HCT116 (cell line): ENCODE measurements at regions not wholly inside any gene's neighbourhood (a gene's known extent, or its start where the extent isn't known, plus 50 kb on each side); places are given as distances from the start of the nearest gene placed in this dataset.

Experiments
- ATF3 ChIP-seq: IDR thresholded peaks from 2 replicates; pipeline ENCODE4 v1.6.1; 2012
- EZH2 ChIP-seq: fragments of 200-600 bp; sonication (generic); IDR thresholded peaks from 2 replicates; pipeline ENCODE4 v1.6.1; 2017; ENCODE audit warnings: antibody characterized with exemption, mixed run types
- EZH2phosphoT487 ChIP-seq: fragments of 200-600 bp; IDR thresholded peaks from 2 replicates; pipeline ENCODE4 v1.6.1; 2018; ENCODE audit warnings: antibody characterized with exemption, borderline replicate concordance
- JUND ChIP-seq: IDR thresholded peaks from 2 replicates; pipeline ENCODE4 v1.6.1; 2012
- POLR2A ChIP-seq: IDR thresholded peaks from 2 replicates; pipeline ENCODE4 v1.7.0; 2011; ENCODE audit warnings: borderline replicate concordance; ENCODE audit not compliant: insufficient read depth, insufficient read length; ENCODE audit errors: extremely low read depth
- POLR2AphosphoS5 ChIP-seq: IDR thresholded peaks from 2 replicates; pipeline ENCODE4 v1.6.1; 2011; ENCODE audit warnings: mild to moderate bottlenecking, low read depth, low read length, moderate library complexity
- RAD21 ChIP-seq: IDR thresholded peaks from 2 replicates; pipeline ENCODE4 v1.6.1; 2012; ENCODE audit warnings: low read depth, mild to moderate bottlenecking
- SRF ChIP-seq: IDR thresholded peaks from 2 replicates; pipeline ENCODE4 v1.6.1; 2012; ENCODE audit warnings: low read depth
- ZBTB33 ChIP-seq: IDR thresholded peaks from 2 replicates; pipeline ENCODE4 v1.6.1; 2011; ENCODE audit warnings: mild to moderate bottlenecking, low read length, moderate library complexity; ENCODE audit not compliant: insufficient replicate concordance; ENCODE audit errors: extremely low read depth
- ZFX ChIP-seq: fragments of 450-650 bp; IDR thresholded peaks from 2 replicates; pipeline ENCODE4 v1.6.1; 2017
- ZNF274 ChIP-seq: fragments of 200-500 bp; sonication (Bioruptor generic); IDR thresholded peaks from 2 replicates; pipeline ENCODE4 v1.6.1; 2014; ENCODE audit warnings: mild to moderate bottlenecking, low read depth, low read length, inconsistent platforms
- TF ChIP-seq, protein P1 (sequence below), 3 experiments: fragments of 200-600 bp in 1 of 3; sonication (generic) in 1 of 3; IDR thresholded peaks in 2 of 3; conservative IDR thresholded peaks in 1 of 3; 2 replicates each; pipeline ENCODE4 v1.5.1; 2012 to 2017; ENCODE audit warnings: low read depth in 2 of 3, low read length in 2 of 3, antibody characterized with exemption in 1 of 3, borderline replicate concordance in 1 of 3, control low read depth in 1 of 3, mild to moderate bottlenecking in 1 of 3, mixed read lengths in 1 of 3, mixed run types in 1 of 3, moderate library complexity in 1 of 3; ENCODE audit not compliant: insufficient read depth in 1 of 3
- TF ChIP-seq, protein P2 (sequence below): IDR thresholded peaks from 2 replicates; pipeline ENCODE4 v1.6.1; 2012; ENCODE audit warnings: low read depth

DNA sequence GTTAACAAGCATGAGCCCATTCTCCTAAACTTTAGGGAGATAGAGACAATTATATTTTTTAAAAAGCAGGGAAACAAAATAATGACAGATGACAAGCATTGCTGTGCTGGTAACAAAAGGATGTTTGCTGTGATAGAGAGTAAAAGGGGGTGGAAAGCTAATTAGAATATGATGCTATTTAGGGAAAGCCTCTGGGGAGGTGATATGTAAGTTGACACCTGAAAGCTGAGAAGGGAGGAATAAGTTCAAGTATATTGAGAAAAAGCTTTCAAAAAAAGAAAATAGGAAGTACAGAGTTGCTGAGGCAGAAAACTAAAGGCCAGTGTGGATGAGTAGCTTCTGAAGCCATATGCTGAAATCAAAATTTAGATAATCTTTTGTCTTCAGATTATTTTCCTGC, 565.2 kb upstream of the NRXN1 start:
- TF ChIP-seq EZH2phosphoT487, result no peak
- TF ChIP-seq EZH2, result no peak
- TF ChIP-seq JUND, result no peak
- TF ChIP-seq, protein P1, sequence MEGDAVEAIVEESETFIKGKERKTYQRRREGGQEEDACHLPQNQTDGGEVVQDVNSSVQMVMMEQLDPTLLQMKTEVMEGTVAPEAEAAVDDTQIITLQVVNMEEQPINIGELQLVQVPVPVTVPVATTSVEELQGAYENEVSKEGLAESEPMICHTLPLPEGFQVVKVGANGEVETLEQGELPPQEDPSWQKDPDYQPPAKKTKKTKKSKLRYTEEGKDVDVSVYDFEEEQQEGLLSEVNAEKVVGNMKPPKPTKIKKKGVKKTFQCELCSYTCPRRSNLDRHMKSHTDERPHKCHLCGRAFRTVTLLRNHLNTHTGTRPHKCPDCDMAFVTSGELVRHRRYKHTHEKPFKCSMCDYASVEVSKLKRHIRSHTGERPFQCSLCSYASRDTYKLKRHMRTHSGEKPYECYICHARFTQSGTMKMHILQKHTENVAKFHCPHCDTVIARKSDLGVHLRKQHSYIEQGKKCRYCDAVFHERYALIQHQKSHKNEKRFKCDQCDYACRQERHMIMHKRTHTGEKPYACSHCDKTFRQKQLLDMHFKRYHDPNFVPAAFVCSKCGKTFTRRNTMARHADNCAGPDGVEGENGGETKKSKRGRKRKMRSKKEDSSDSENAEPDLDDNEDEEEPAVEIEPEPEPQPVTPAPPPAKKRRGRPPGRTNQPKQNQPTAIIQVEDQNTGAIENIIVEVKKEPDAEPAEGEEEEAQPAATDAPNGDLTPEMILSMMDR (IDR thresholded peaks at IDR 0.05 in 2 of 3, conservative IDR thresholded peaks at IDR 0.05 in 1 of 3; ENCODE audit: borderline replicate concordance in 1 of 3, insufficient read depth in 1 of 3, low read depth in 2 of 3, low read length in 2 of 3), result no peak
- no peak for TF ChIP-seq POLR2AphosphoS5
- no peak for TF ChIP-seq POLR2A
- TF ChIP-seq ZFX, result no peak
- no peak for TF ChIP-seq ZBTB33
- TF ChIP-seq, protein P2, sequence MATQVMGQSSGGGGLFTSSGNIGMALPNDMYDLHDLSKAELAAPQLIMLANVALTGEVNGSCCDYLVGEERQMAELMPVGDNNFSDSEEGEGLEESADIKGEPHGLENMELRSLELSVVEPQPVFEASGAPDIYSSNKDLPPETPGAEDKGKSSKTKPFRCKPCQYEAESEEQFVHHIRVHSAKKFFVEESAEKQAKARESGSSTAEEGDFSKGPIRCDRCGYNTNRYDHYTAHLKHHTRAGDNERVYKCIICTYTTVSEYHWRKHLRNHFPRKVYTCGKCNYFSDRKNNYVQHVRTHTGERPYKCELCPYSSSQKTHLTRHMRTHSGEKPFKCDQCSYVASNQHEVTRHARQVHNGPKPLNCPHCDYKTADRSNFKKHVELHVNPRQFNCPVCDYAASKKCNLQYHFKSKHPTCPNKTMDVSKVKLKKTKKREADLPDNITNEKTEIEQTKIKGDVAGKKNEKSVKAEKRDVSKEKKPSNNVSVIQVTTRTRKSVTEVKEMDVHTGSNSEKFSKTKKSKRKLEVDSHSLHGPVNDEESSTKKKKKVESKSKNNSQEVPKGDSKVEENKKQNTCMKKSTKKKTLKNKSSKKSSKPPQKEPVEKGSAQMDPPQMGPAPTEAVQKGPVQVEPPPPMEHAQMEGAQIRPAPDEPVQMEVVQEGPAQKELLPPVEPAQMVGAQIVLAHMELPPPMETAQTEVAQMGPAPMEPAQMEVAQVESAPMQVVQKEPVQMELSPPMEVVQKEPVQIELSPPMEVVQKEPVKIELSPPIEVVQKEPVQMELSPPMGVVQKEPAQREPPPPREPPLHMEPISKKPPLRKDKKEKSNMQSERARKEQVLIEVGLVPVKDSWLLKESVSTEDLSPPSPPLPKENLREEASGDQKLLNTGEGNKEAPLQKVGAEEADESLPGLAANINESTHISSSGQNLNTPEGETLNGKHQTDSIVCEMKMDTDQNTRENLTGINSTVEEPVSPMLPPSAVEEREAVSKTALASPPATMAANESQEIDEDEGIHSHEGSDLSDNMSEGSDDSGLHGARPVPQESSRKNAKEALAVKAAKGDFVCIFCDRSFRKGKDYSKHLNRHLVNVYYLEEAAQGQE, result no peak
- no peak for TF ChIP-seq RAD21
- no peak for TF ChIP-seq SRF
- TF ChIP-seq ZNF274, result no peak
- TF ChIP-seq ATF3, result no peak
